Endodermal cell (in vitro differentiated cells): ENCODE measurements at regions not wholly inside any gene's neighbourhood (a gene's known extent, or its start where the extent isn't known, plus 50 kb on each side); places are given as distances from the start of the nearest gene placed in this dataset.

Source experiments
- DNase-seq: peaks from one replicate; pipeline ENCODE4 v3.0.0-alpha.2; 2017
- H3K27ac ChIP-seq: 2 replicates; pipeline ENCODE4 v1.5.1; 2013; ENCODE audit warnings: mild to moderate bottlenecking, low read depth, low read length, moderate library complexity
- H3K27me3 ChIP-seq: 2 replicates; pipeline ENCODE4 v1.6.1; 2013; ENCODE audit warnings: mild to moderate bottlenecking, low read length, moderate library complexity; ENCODE audit not compliant: insufficient read depth, control insufficient read depth, poor library complexity, severe bottlenecking
- H3K36me3 ChIP-seq: 2 replicates; pipeline ENCODE4 v1.7.0; 2013; ENCODE audit warnings: mild to moderate bottlenecking, low read length, moderate library complexity; ENCODE audit not compliant: control insufficient read depth, insufficient read depth
- H3K4me1 ChIP-seq: one replicate; pipeline ENCODE4 v1.7.0; 2013; ENCODE audit warnings: low read length; ENCODE audit not compliant: control insufficient read depth, insufficient read depth
- H3K4me3 ChIP-seq: 2 replicates; pipeline ENCODE4 v1.5.1; 2013; ENCODE audit warnings: mild to moderate bottlenecking, low read length, moderate library complexity
- H3K9ac ChIP-seq: 2 replicates; pipeline ENCODE4 v1.6.1; 2013; ENCODE audit warnings: mild to moderate bottlenecking, low read length, moderate library complexity; ENCODE audit not compliant: poor library complexity, severe bottlenecking; ENCODE audit errors: extremely low read depth
- H3K9me3 ChIP-seq: 2 replicates; pipeline ENCODE4 v1.6.1; 2013; ENCODE audit warnings: mild to moderate bottlenecking, low read length, moderate library complexity; ENCODE audit not compliant: control insufficient read depth
- H3K27ac Mint-ChIP-seq: 2 replicates; pipeline ENCODE4 v1.8.0; 2020; ENCODE audit warnings: mixed read lengths
- H3K27me3 Mint-ChIP-seq: 2 replicates; pipeline ENCODE4 v1.8.0; 2021; ENCODE audit warnings: mild to moderate bottlenecking, mixed read lengths; ENCODE audit not compliant: insufficient read depth
- H3K36me3 Mint-ChIP-seq: 2 replicates; pipeline ENCODE4 v1.8.0; 2020; ENCODE audit warnings: low read depth, mixed read lengths
- H3K4me1 Mint-ChIP-seq: 2 replicates; pipeline ENCODE4 v1.8.0; 2020; ENCODE audit warnings: mixed read lengths
- H3K4me3 Mint-ChIP-seq: 2 replicates; pipeline ENCODE4 v1.8.0; 2020; ENCODE audit warnings: mild to moderate bottlenecking, moderate library complexity, mixed read lengths
- H3K9me3 Mint-ChIP-seq: 2 replicates; pipeline ENCODE4 v1.8.0; 2020; ENCODE audit warnings: mild to moderate bottlenecking, mixed read lengths
- CTCF ChIP-seq: fragments of 200-600 bp; sonication (generic); conservative IDR thresholded peaks from 2 replicates; pipeline ENCODE4 v1.5.0; 2021; ENCODE audit warnings: antibody characterized with exemption, mild to moderate bottlenecking
- WGBS, 2 experiments: methylation state at CpG; one replicate each; pipeline versions ENCODE4 v1.1.5 to v1.1.7; 2013; ENCODE audit warnings: missing lambda C conversion rate in 2 of 2, mixed read lengths in 1 of 2; ENCODE audit not compliant: insufficient coverage in 1 of 2, insufficient read length in 1 of 2; 5-methylcytosine and 5-hydroxymethylcytosine counted together

DNA sequence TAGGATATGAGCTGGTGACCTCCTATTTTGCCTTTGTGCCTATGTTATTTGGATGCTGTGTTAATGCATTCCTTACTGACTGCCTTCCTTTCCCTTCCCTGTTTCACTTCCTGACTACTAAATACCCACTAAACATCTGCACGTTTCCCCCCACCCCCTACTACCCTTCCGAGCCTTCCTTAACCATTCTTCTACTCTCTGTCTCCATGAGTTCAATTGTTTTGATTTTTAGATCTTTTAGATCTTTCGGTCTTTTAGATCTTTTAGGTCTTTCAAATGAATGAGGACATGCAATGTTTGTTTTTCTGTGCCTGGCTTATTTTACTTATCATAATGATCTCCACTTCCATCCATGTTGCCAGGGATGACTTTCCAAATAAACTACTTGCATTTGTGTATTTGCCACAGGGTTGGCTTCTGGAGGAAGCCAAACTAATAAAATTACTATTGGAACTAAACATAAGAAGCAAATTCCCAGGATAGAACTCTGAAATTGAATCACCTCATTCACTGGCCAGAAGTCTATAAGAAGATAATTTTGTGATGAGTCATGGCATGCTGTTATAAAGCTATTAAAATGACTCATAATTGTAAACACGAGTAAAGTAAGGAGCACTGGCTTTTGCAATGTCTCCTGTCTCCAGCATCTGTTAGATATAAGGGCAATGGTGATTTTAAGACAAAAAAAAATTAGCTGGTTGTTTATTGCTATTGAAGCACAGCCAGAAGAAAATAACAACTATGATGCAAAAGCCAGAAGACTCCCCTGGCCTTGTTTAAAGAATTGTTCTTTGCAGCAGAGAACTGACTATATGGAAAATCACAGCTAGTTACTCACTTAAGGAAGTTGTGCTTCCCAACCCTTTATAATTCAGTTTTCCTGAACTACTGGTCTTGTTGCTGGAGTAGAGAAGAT is 586.3 kb downstream of the LRFN5 start:
- Histone ChIP-seq H3K4me1 (no peaks in the 10 kb centered on the region), H3K36me3 (no peaks in the 10 kb centered on the region), H3K4me3 (no peak overlapping the region), H3K9ac (no peak overlapping the region), H3K27me3 (no peaks in the 10 kb centered on the region), H3K27ac (no peak overlapping the region), H3K9me3 (no peaks in the 10 kb centered on the region)
- Mint-ChIP-seq H3K27ac (no peak overlapping the region), H3K9me3 (no peaks in the 10 kb centered on the region), H3K4me1 (peaks cover 5% of the 10 kb centered on the region), H3K27me3 (no peaks in the 10 kb centered on the region), H3K36me3 (no peaks in the 10 kb centered on the region), H3K4me3 (no peak overlapping the region)
- WGBS, 2 experiments, result 74 to 87% methylated on average over 3 to 4 of the region's 4 CpGs
- no peak for DNase-seq
- TF ChIP-seq CTCF, result no peak

- no peak for TF ChIP-seq CTCF
- Mint-ChIP-seq H3K9me3 (no peaks in the 10 kb centered on the region), H3K4me1 (peaks cover 5% of the 10 kb centered on the region), H3K27me3 (no peaks in the 10 kb centered on the region), H3K27ac (no peak overlapping the region), H3K36me3 (no peaks in the 10 kb centered on the region), H3K4me3 (no peak overlapping the region)
- Histone ChIP-seq H3K4me3 (no peak overlapping the region), H3K27ac (no peak overlapping the region), H3K9ac (no peak overlapping the region), H3K27me3 (no peaks in the 10 kb centered on the region), H3K9me3 (no peaks in the 10 kb centered on the region), H3K4me1 (no peaks in the 10 kb centered on the region), H3K36me3 (no peaks in the 10 kb centered on the region)
- no CpG with 5 or more reads among the region's 1 CpG for WGBS, 2 experiments
- no peak for DNase-seq
Observed at GRCh38 chr14:42190744-42191143, 584.1 kb downstream of the LRFN5 start.

GRCh38 chr14:42187846-42188245 is 581.2 kb downstream of the LRFN5 start:
- no peak for DNase-seq
- H3K4me1 Mint-ChIP-seq, result peaks cover 3% of the 10 kb centered on the region
- H3K9ac ChIP-seq, result no peak overlapping the region
- H3K4me3 Mint-ChIP-seq, result no peak overlapping the region
- no peaks in the 10 kb centered on the region for H3K9me3 ChIP-seq
- TF ChIP-seq CTCF, result no peak
- no peaks in the 10 kb centered on the region for H3K27me3 ChIP-seq
- H3K4me1 ChIP-seq, result no peaks in the 10 kb centered on the region
- H3K27ac Mint-ChIP-seq, result no peak overlapping the region
- no peaks in the 10 kb centered on the region for H3K36me3 ChIP-seq
- H3K27ac ChIP-seq, result no peak overlapping the region
- no peaks in the 10 kb centered on the region for H3K36me3 Mint-ChIP-seq
- no peaks in the 10 kb centered on the region for H3K9me3 Mint-ChIP-seq
- no peak overlapping the region for H3K4me3 ChIP-seq
- no peaks in the 10 kb centered on the region for H3K27me3 Mint-ChIP-seq
